WTC11 (cell line): ENCODE measurements at regions not wholly inside any gene's neighbourhood (a gene's known extent, or its start where the extent isn't known, plus 50 kb on each side); places are given as distances from the start of the nearest gene placed in this dataset.

ENCODE experiments used
- ATAC-seq: fragments of 200-7000 bp; cut with Tn5 transposase; 2 replicates; pipeline ENCODE4 v1.10.0; 2021; ENCODE audit warnings: mild to moderate bottlenecking, moderate library complexity
- CTCF ChIA-PET: fragments of 300-600 bp; sonication (Branson Sonifier 250); formaldehyde crosslinking; loops from one replicate; lab custom pipeline; 2021; ENCODE audit warnings: antibody characterized with exemption; lab: Charles Lee
- POLR2A ChIA-PET: fragments of 350-600 bp; sonication (Branson Sonifier 250); formaldehyde crosslinking; loops from one replicate; lab custom pipeline; 2021; ENCODE audit warnings: antibody characterized with exemption; lab: Charles Lee
- DNase-seq: peaks from one replicate; pipeline ENCODE4 v3.0.0; 2021; ENCODE audit warnings: low spot score
- H3K27ac Mint-ChIP-seq: 2 replicates; pipeline ENCODE4 v1.8.0; 2021; ENCODE audit warnings: mixed read lengths
- H3K27me3 Mint-ChIP-seq: 2 replicates; pipeline ENCODE4 v1.8.0; 2021; ENCODE audit warnings: low read depth, mild to moderate bottlenecking, moderate library complexity, mixed read lengths
- H3K36me3 Mint-ChIP-seq: 2 replicates; pipeline ENCODE4 v1.8.0; 2021; ENCODE audit warnings: mixed read lengths
- H3K4me1 Mint-ChIP-seq: 2 replicates; pipeline ENCODE4 v1.8.0; 2022; ENCODE audit warnings: mixed read lengths
- H3K4me3 Mint-ChIP-seq: 2 replicates; pipeline ENCODE4 v1.8.0; 2021; ENCODE audit warnings: mild to moderate bottlenecking, moderate library complexity, mixed read lengths
- H3K9me3 Mint-ChIP-seq: 2 replicates; pipeline ENCODE4 v1.8.0; 2021; ENCODE audit warnings: mixed read lengths
- CBFB ChIP-seq: sonication (generic); formaldehyde crosslinking; IDR thresholded peaks from 2 replicates; pipeline ENCODE4 v1.8.1; 2022; ENCODE audit warnings: mild to moderate bottlenecking, low read depth, missing genetic modification reagents
- GRHL2 ChIP-seq: fragments of 250-450 bp; sonication (Bioruptor Pico); IDR thresholded peaks from 2 replicates; pipeline ENCODE4 v1.8.0; 2022; ENCODE audit warnings: mild to moderate bottlenecking, moderate library complexity; ENCODE audit not compliant: insufficient replicate concordance, severe bottlenecking
- KAT7 ChIP-seq: sonication (generic); formaldehyde crosslinking; IDR thresholded peaks from 2 replicates; pipeline ENCODE4 v1.8.1; 2023; ENCODE audit warnings: missing genetic modification reagents, mild to moderate bottlenecking, borderline replicate concordance
- NFATC4 ChIP-seq: fragments of 250-450 bp; sonication (Bioruptor Pico); IDR thresholded peaks from 2 replicates; pipeline ENCODE4 v1.9.0; 2021; ENCODE audit warnings: mild to moderate bottlenecking
- ZBTB21 ChIP-seq: sonication (generic); formaldehyde crosslinking; IDR thresholded peaks from 2 replicates; pipeline ENCODE4 v1.8.1; 2023; ENCODE audit warnings: mild to moderate bottlenecking, missing genetic modification reagents, borderline replicate concordance
- TF ChIP-seq, protein P1 (sequence below): sonication (generic); formaldehyde crosslinking; IDR thresholded peaks from 2 replicates; pipeline ENCODE4 v1.8.0; 2022; ENCODE audit warnings: missing genetic modification reagents
- TF ChIP-seq, protein P2 (sequence below): sonication (generic); formaldehyde crosslinking; IDR thresholded peaks from 2 replicates; pipeline ENCODE4 v1.8.0; 2022; ENCODE audit warnings: mild to moderate bottlenecking, missing genetic modification reagents
- TF ChIP-seq, protein P3 (sequence below): fragments of 250-450 bp; sonication (Bioruptor Pico); IDR thresholded peaks from 2 replicates; pipeline ENCODE4 v2.1.2; 2022; ENCODE audit warnings: mild to moderate bottlenecking, moderate library complexity
- TF ChIP-seq, protein P4 (sequence below): sonication (generic); formaldehyde crosslinking; IDR thresholded peaks from 2 replicates; pipeline ENCODE4 v1.8.1; 2023; ENCODE audit warnings: mild to moderate bottlenecking, missing genetic modification reagents, borderline replicate concordance
- TF ChIP-seq, protein P5 (sequence below): sonication (generic); formaldehyde crosslinking; IDR thresholded peaks from 2 replicates; pipeline ENCODE4 v1.8.0; 2023; ENCODE audit warnings: missing genetic modification reagents, mild to moderate bottlenecking, borderline replicate concordance
- TF ChIP-seq, protein P6 (sequence below): fragments of 250-450 bp; sonication (Bioruptor Pico); IDR thresholded peaks from 2 replicates; pipeline ENCODE4 v1.9.0; 2021; ENCODE audit warnings: mild to moderate bottlenecking
- TF ChIP-seq, protein P7 (sequence below): sonication (generic); formaldehyde crosslinking; IDR thresholded peaks from 2 replicates; pipeline ENCODE4 v1.8.1; 2022; ENCODE audit warnings: missing genetic modification reagents, borderline replicate concordance
- TF ChIP-seq, protein P8 (sequence below): sonication (generic); formaldehyde crosslinking; IDR thresholded peaks from 2 replicates; pipeline ENCODE4 v1.8.0; 2022; ENCODE audit warnings: mild to moderate bottlenecking, missing genetic modification reagents

DNA sequence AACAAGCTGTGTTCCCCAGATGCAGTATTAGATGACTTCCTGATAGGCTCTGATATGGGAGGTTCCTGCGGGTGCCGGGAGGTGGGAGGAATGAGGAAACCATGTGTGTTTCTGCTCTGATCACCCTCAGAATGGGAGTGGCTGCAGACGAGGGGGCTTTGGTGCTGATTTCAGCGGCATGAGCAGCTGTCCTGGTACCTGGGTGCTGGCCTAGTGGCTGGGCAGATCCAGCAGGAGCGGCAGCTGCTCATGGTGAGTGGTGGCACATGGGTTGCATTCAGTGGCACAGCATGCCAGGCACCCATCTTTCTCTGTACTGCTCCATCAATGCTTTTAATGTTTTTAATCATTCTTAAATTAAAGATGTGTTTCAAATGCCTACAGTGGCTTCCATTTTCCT is 177.2 kb upstream of the NETO1 start (continued):
- TF ChIP-seq, protein P1, sequence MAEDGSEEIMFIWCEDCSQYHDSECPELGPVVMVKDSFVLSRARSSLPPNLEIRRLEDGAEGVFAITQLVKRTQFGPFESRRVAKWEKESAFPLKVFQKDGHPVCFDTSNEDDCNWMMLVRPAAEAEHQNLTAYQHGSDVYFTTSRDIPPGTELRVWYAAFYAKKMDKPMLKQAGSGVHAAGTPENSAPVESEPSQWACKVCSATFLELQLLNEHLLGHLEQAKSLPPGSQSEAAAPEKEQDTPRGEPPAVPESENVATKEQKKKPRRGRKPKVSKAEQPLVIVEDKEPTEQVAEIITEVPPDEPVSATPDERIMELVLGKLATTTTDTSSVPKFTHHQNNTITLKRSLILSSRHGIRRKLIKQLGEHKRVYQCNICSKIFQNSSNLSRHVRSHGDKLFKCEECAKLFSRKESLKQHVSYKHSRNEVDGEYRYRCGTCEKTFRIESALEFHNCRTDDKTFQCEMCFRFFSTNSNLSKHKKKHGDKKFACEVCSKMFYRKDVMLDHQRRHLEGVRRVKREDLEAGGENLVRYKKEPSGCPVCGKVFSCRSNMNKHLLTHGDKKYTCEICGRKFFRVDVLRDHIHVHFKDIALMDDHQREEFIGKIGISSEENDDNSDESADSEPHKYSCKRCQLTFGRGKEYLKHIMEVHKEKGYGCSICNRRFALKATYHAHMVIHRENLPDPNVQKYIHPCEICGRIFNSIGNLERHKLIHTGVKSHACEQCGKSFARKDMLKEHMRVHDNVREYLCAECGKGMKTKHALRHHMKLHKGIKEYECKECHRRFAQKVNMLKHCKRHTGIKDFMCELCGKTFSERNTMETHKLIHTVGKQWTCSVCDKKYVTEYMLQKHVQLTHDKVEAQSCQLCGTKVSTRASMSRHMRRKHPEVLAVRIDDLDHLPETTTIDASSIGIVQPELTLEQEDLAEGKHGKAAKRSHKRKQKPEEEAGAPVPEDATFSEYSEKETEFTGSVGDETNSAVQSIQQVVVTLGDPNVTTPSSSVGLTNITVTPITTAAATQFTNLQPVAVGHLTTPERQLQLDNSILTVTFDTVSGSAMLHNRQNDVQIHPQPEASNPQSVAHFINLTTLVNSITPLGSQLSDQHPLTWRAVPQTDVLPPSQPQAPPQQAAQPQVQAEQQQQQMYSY (CRISPR knock-in tag), result no peak
- TF ChIP-seq, protein P2, sequence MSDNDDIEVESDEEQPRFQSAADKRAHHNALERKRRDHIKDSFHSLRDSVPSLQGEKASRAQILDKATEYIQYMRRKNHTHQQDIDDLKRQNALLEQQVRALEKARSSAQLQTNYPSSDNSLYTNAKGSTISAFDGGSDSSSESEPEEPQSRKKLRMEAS (CRISPR knock-in tag), result no peak
- TF ChIP-seq CBFB (no peak), ZBTB21 (no peak), GRHL2 (CRISPR knock-in tag) (no peak), KAT7 (CRISPR knock-in tag) (no peak)
- TF ChIP-seq, protein P3, sequence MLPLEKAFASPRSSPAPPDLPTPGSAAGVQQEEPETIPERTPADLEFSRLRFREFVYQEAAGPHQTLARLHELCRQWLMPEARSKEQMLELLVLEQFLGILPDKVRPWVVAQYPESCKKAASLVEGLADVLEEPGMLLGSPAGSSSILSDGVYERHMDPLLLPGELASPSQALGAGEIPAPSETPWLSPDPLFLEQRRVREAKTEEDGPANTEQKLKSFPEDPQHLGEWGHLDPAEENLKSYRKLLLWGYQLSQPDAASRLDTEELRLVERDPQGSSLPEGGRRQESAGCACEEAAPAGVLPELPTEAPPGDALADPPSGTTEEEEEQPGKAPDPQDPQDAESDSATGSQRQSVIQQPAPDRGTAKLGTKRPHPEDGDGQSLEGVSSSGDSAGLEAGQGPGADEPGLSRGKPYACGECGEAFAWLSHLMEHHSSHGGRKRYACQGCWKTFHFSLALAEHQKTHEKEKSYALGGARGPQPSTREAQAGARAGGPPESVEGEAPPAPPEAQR (CRISPR knock-in tag), result no peak
- TF ChIP-seq, protein P4, sequence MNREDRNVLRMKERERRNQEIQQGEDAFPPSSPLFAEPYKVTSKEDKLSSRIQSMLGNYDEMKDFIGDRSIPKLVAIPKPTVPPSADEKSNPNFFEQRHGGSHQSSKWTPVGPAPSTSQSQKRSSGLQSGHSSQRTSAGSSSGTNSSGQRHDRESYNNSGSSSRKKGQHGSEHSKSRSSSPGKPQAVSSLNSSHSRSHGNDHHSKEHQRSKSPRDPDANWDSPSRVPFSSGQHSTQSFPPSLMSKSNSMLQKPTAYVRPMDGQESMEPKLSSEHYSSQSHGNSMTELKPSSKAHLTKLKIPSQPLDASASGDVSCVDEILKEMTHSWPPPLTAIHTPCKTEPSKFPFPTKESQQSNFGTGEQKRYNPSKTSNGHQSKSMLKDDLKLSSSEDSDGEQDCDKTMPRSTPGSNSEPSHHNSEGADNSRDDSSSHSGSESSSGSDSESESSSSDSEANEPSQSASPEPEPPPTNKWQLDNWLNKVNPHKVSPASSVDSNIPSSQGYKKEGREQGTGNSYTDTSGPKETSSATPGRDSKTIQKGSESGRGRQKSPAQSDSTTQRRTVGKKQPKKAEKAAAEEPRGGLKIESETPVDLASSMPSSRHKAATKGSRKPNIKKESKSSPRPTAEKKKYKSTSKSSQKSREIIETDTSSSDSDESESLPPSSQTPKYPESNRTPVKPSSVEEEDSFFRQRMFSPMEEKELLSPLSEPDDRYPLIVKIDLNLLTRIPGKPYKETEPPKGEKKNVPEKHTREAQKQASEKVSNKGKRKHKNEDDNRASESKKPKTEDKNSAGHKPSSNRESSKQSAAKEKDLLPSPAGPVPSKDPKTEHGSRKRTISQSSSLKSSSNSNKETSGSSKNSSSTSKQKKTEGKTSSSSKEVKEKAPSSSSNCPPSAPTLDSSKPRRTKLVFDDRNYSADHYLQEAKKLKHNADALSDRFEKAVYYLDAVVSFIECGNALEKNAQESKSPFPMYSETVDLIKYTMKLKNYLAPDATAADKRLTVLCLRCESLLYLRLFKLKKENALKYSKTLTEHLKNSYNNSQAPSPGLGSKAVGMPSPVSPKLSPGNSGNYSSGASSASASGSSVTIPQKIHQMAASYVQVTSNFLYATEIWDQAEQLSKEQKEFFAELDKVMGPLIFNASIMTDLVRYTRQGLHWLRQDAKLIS (CRISPR knock-in tag), result no peak
- TF ChIP-seq, protein P5, sequence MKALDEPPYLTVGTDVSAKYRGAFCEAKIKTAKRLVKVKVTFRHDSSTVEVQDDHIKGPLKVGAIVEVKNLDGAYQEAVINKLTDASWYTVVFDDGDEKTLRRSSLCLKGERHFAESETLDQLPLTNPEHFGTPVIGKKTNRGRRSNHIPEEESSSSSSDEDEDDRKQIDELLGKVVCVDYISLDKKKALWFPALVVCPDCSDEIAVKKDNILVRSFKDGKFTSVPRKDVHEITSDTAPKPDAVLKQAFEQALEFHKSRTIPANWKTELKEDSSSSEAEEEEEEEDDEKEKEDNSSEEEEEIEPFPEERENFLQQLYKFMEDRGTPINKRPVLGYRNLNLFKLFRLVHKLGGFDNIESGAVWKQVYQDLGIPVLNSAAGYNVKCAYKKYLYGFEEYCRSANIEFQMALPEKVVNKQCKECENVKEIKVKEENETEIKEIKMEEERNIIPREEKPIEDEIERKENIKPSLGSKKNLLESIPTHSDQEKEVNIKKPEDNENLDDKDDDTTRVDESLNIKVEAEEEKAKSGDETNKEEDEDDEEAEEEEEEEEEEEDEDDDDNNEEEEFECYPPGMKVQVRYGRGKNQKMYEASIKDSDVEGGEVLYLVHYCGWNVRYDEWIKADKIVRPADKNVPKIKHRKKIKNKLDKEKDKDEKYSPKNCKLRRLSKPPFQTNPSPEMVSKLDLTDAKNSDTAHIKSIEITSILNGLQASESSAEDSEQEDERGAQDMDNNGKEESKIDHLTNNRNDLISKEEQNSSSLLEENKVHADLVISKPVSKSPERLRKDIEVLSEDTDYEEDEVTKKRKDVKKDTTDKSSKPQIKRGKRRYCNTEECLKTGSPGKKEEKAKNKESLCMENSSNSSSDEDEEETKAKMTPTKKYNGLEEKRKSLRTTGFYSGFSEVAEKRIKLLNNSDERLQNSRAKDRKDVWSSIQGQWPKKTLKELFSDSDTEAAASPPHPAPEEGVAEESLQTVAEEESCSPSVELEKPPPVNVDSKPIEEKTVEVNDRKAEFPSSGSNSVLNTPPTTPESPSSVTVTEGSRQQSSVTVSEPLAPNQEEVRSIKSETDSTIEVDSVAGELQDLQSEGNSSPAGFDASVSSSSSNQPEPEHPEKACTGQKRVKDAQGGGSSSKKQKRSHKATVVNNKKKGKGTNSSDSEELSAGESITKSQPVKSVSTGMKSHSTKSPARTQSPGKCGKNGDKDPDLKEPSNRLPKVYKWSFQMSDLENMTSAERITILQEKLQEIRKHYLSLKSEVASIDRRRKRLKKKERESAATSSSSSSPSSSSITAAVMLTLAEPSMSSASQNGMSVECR (CRISPR knock-in tag), result no peak

DNA sequence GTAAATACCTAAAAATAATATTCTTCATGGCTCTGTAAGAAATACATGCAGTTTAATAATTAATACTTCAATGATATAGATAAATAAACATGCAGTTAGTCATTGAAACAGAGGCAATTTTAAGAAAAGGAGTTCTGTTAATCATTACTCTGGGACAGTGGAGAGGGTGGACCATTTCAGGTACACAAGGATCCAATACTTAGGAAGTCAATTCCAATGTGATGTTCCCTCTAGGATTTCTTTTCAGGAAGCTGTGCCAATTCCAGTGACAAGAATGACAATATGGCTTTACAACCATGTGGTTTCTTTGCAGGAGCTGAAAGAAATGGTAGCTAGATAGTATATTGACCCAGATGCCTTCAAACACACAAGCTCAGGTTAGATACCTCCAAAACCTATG is 175.8 kb upstream of the NETO1 start:
- H3K36me3 Mint-ChIP-seq, result no peaks in the 10 kb centered on the region
- CTCF ChIA-PET, result no interaction called here
- no peaks in the 10 kb centered on the region for H3K27me3 Mint-ChIP-seq
- ATAC-seq (no peak), DNase-seq (no peak)
- POLR2A ChIA-PET, result no interaction called here
- peaks cover 21% of the 10 kb centered on the region for H3K4me1 Mint-ChIP-seq
- no peak overlapping the region for H3K27ac Mint-ChIP-seq
- H3K4me3 Mint-ChIP-seq, result no peak overlapping the region
- peaks cover 5% of the 10 kb centered on the region; the same call in 1 of the 2 replicates for H3K9me3 Mint-ChIP-seq
- TF ChIP-seq NFATC4, result no peak
- TF ChIP-seq, protein P6, sequence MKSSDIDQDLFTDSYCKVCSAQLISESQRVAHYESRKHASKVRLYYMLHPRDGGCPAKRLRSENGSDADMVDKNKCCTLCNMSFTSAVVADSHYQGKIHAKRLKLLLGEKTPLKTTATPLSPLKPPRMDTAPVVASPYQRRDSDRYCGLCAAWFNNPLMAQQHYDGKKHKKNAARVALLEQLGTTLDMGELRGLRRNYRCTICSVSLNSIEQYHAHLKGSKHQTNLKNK (CRISPR knock-in tag), result no peak
- TF ChIP-seq, protein P1 (CRISPR knock-in tag), result no peak
- TF ChIP-seq, protein P7, sequence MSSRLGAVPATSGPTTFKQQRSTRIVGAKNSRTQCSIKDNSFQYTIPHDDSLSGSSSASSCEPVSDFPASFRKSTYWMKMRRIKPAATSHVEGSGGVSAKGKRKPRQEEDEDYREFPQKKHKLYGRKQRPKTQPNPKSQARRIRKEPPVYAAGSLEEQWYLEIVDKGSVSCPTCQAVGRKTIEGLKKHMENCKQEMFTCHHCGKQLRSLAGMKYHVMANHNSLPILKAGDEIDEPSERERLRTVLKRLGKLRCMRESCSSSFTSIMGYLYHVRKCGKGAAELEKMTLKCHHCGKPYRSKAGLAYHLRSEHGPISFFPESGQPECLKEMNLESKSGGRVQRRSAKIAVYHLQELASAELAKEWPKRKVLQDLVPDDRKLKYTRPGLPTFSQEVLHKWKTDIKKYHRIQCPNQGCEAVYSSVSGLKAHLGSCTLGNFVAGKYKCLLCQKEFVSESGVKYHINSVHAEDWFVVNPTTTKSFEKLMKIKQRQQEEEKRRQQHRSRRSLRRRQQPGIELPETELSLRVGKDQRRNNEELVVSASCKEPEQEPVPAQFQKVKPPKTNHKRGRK (CRISPR knock-in tag), result no peak
- TF ChIP-seq, protein P8, sequence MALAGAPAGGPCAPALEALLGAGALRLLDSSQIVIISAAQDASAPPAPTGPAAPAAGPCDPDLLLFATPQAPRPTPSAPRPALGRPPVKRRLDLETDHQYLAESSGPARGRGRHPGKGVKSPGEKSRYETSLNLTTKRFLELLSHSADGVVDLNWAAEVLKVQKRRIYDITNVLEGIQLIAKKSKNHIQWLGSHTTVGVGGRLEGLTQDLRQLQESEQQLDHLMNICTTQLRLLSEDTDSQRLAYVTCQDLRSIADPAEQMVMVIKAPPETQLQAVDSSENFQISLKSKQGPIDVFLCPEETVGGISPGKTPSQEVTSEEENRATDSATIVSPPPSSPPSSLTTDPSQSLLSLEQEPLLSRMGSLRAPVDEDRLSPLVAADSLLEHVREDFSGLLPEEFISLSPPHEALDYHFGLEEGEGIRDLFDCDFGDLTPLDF, result no peak
